GM12878 (cell line): ENCODE measurements at regions not wholly inside any gene's neighbourhood (a gene's known extent, or its start where the extent isn't known, plus 50 kb on each side); places are given as distances from the start of the nearest gene placed in this dataset.

ENCODE experiments used
- ATAC-seq: fragments of 200-7000 bp; cut with Tn5 transposase; 3 replicates; pipeline ENCODE4 v1.9.1; 2020; ENCODE audit warnings: mild to moderate bottlenecking, moderate library complexity
- BruUV-seq: library from RNA; stranded (reverse); fragments of 400-500 nt; replicated peaks from 2 replicates; lab custom pipeline; 2021; lab: Mats Ljungman, UMichigan
- CTCF ChIA-PET: fragments of 300-600 bp; sonication (Branson Sonifier 250); formaldehyde crosslinking; extraction: SDS; loops from one replicate; lab custom pipeline; 2021; ENCODE audit warnings: inconsistent platforms; lab: Yijun Ruan, JAX
- POLR2A ChIA-PET: fragments of 350-600 bp; formaldehyde crosslinking; extraction: SDS; loops from one replicate; lab custom pipeline; 2021; ENCODE audit warnings: inconsistent platforms; lab: Charles Lee
- RAD21 ChIA-PET: fragments of 300-600 bp; sonication (Branson Sonifier 250); formaldehyde crosslinking; loops from one replicate; lab custom pipeline; 2023; ENCODE audit warnings: antibody characterized with exemption; ENCODE audit not compliant: unreplicated experiment; lab: Charles Lee
- SMC1A ChIA-PET: fragments of 300-600 bp; sonication (Branson Sonifier 250); formaldehyde crosslinking; loops from one replicate; lab custom pipeline; 2023; ENCODE audit not compliant: unreplicated experiment, uncharacterized antibody; lab: Charles Lee
- DNase-seq: peaks from one replicate; pipeline ENCODE4 v3.0.0-alpha.2; 2011; ENCODE audit warnings: low read depth, low spot score
- FAIRE-seq: peaks from 3 replicates; lab custom pipeline; 2011; peaks lifted over from hg19 to GRCh38; lab: Jason Lieb, UNC
- H2AFZ ChIP-seq: 2 replicates; pipeline ENCODE4 v1.6.0; 2011; ENCODE audit warnings: low read depth, low read length, control low read depth; ENCODE audit not compliant: control insufficient read depth
- H3K27ac ChIP-seq: 2 replicates; pipeline ENCODE4 v1.5.1; 2011; ENCODE audit warnings: control low read depth; ENCODE audit not compliant: control insufficient read depth, insufficient read depth
- H3K27me3 ChIP-seq, 2 experiments: replicated peaks in 1 of 2; 2 replicates each; pipeline versions ENCODE4 v1.6.0 to v1.6.1; 2011; ENCODE audit warnings: low read length in 1 of 2; ENCODE audit not compliant: control insufficient read depth in 2 of 2, insufficient read depth in 2 of 2
- H3K36me3 ChIP-seq, 2 experiments: 2 replicates each; pipeline ENCODE4 v1.5.1; 2011; ENCODE audit warnings: low read length in 1 of 2; ENCODE audit not compliant: control insufficient read depth in 2 of 2, insufficient read depth in 2 of 2
- H3K4me1 ChIP-seq: 2 replicates; pipeline ENCODE4 v1.6.1; 2011; ENCODE audit warnings: mild to moderate bottlenecking, low read length, moderate library complexity, mixed read lengths; ENCODE audit not compliant: control insufficient read depth, insufficient read depth
- H3K4me2 ChIP-seq: 2 replicates; pipeline ENCODE4 v1.6.0; 2011; ENCODE audit warnings: control low read depth; ENCODE audit not compliant: control insufficient read depth, insufficient read depth
- H3K4me3 ChIP-seq: fragments of 200-600 bp; sonication (generic); 2 replicates; pipeline ENCODE4 v1.5.1; 2016
- H3K79me2 ChIP-seq: 2 replicates; pipeline ENCODE4 v1.6.0; 2011; ENCODE audit warnings: low read length; ENCODE audit not compliant: control insufficient read depth, insufficient read depth
- H3K9ac ChIP-seq: 2 replicates; pipeline ENCODE4 v1.8.0; 2011; ENCODE audit warnings: low read length, control low read depth, mixed read lengths; ENCODE audit not compliant: control insufficient read depth, insufficient read depth
- H3K9me3 ChIP-seq: replicated peaks from 3 replicates; pipeline ENCODE4 v1.5.1; 2011; ENCODE audit warnings: mild to moderate bottlenecking, low read length; ENCODE audit not compliant: control insufficient read depth, insufficient read depth
- H4K20me1 ChIP-seq: 2 replicates; pipeline ENCODE4 v1.6.0; 2011; ENCODE audit not compliant: control insufficient read depth, insufficient read depth
- BCL3 ChIP-seq: IDR thresholded peaks from 2 replicates; pipeline ENCODE4 v1.6.1; 2011; ENCODE audit warnings: borderline replicate concordance, low read depth, mild to moderate bottlenecking, moderate library complexity, low read length; ENCODE audit not compliant: insufficient read depth, poor library complexity, severe bottlenecking
- POU2F2 ChIP-seq: IDR thresholded peaks from 3 replicates; pipeline ENCODE4 v1.6.1; 2011; ENCODE audit warnings: low read depth, mild to moderate bottlenecking, low read length, borderline replicate concordance
- YBX1 ChIP-seq: fragments of 450-650 bp; IDR thresholded peaks from 2 replicates; pipeline ENCODE4 v1.6.1; 2016; ENCODE audit warnings: antibody characterized with exemption
- WGBS: methylation state at CpG from one replicate; pipeline ENCODE4 v1.1.6; 2016; ENCODE audit warnings: low lambda C conversion rate; ENCODE audit not compliant: insufficient replicate concordance, insufficient coverage; ENCODE audit errors: missing lambda C conversion rate; 5-methylcytosine and 5-hydroxymethylcytosine counted together
- in situ Hi-C: fragments of 300-500 bp; cut with MboI; formaldehyde crosslinking; loops from 9 replicates; pipeline ENCODE4 v1.14.3; 2018; ENCODE audit warnings: mixed read lengths
- intact Hi-C: fragments of 100-400 bp; cut with micrococcal nuclease; formaldehyde crosslinking; loops from one replicate; pipeline ENCODE4 v1.14.2; 2022; ENCODE audit not compliant: unreplicated experiment
- TF ChIP-seq, protein P1 (sequence below): fragments of 450-650 bp; IDR thresholded peaks from 2 replicates; pipeline ENCODE4 v1.6.1; 2017; ENCODE audit warnings: borderline replicate concordance
- TF ChIP-seq, protein P2 (sequence below): fragments of 150-350 bp; IDR thresholded peaks from 2 replicates; pipeline ENCODE4 v1.6.1; 2014; ENCODE audit warnings: mild to moderate bottlenecking, low read depth, low read length

GRCh38 chr4:30610361-30610760 is 109.8 kb upstream of the PCDH7 start:
- ChIA-PET CTCF (interaction anchor here (0.8 kb wide), 1 partner anchor 11 kb away, joined by 3 read pairs; no protein-coding TSS in a partner anchor), SMC1A (interaction anchor here (0.8 kb wide), 1 partner anchor 146 kb away, joined by 3 read pairs; no protein-coding TSS in a partner anchor), POLR2A (no interaction called here)
- Histone ChIP-seq H3K36me3 (no peaks in the 10 kb centered on the region), H3K9ac (no peak overlapping the region), H3K79me2 (no peaks in the 10 kb centered on the region), H4K20me1 (no peaks in the 10 kb centered on the region), H3K27me3 (no peaks in the 10 kb centered on the region), H3K4me3 (no peak overlapping the region), H3K4me1 (no peaks in the 10 kb centered on the region)
- WGBS = 55% methylated on average over 1 of the region's 1 CpG
- FAIRE-seq (no peak), DNase-seq (no peak)
- intact Hi-C loops = no loop called here
- TF ChIP-seq YBX1 (no peak), BCL3 (no peak), POU2F2 (no peak)
- TF ChIP-seq, protein P1, sequence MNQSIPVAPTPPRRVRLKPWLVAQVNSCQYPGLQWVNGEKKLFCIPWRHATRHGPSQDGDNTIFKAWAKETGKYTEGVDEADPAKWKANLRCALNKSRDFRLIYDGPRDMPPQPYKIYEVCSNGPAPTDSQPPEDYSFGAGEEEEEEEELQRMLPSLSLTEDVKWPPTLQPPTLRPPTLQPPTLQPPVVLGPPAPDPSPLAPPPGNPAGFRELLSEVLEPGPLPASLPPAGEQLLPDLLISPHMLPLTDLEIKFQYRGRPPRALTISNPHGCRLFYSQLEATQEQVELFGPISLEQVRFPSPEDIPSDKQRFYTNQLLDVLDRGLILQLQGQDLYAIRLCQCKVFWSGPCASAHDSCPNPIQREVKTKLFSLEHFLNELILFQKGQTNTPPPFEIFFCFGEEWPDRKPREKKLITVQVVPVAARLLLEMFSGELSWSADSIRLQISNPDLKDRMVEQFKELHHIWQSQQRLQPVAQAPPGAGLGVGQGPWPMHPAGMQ = no peak
- TF ChIP-seq, protein P2, sequence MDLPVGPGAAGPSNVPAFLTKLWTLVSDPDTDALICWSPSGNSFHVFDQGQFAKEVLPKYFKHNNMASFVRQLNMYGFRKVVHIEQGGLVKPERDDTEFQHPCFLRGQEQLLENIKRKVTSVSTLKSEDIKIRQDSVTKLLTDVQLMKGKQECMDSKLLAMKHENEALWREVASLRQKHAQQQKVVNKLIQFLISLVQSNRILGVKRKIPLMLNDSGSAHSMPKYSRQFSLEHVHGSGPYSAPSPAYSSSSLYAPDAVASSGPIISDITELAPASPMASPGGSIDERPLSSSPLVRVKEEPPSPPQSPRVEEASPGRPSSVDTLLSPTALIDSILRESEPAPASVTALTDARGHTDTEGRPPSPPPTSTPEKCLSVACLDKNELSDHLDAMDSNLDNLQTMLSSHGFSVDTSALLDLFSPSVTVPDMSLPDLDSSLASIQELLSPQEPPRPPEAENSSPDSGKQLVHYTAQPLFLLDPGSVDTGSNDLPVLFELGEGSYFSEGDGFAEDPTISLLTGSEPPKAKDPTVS = no peak
- TF ChIP-seq, all 136 proteins: peak for 0
- no peak overlapping the region for H2AFZ ChIP-seq
- H3K27ac ChIP-seq = no peak overlapping the region
- ATAC-seq = no peak
- RAD21 ChIA-PET = no interaction called here
- BruUV-seq = no TSS peak
- in situ Hi-C loops = no loop called here
- H3K4me2 ChIP-seq = no peak overlapping the region
- no peaks in the 10 kb centered on the region for H3K9me3 ChIP-seq
